ENCODE measurements at regions not wholly inside any gene's neighbourhood (a gene's known extent, or its start where the extent isn't known, plus 50 kb on each side); places are given as distances from the start of the nearest gene placed in this dataset.

DNA sequence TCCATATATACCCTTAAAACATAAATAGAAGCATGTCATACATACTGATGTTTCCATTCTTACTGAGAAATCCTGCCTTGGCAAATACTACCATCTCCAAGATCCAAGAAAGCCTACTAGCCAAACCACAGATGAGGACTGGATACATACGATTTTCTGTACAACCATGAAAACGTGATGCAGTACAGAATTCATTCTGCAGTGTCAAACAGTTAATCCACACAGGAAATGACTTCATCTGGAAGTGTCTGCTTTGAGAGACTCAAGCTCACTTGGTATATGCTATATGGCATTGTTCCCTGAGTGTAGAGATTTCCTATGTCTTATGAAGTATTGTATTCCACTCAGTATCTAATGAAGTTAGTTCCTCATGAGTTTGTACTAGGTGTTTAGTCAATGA lies 94.3 kb downstream of the CT47B1 start:
- no peaks in the 10 kb centered on the region for H3K9me3 ChIP-seq
- DNase-seq: no peak
- no peaks in the 10 kb centered on the region for H3K4me1 ChIP-seq
- intact Hi-C loops (cut with DNase I): no loop called here
- no peak overlapping the region for H3K4me3 ChIP-seq
- no peak overlapping the region for H3K27ac ChIP-seq
- TF ChIP-seq POLR2A (IDR thresholded peaks at IDR 0.05): no peak
- TF ChIP-seq POLR2AphosphoS5 (IDR thresholded peaks at IDR 0.05): no peak
- no peak for TF ChIP-seq EP300 (IDR thresholded peaks at IDR 0.05)
- no peaks in the 10 kb centered on the region for H3K36me3 ChIP-seq
- H3K27me3 ChIP-seq: no peaks in the 10 kb centered on the region
- WGBS, 2 donors: 43 to 67% methylated on average over 2 of the region's 2 CpGs

DNA sequence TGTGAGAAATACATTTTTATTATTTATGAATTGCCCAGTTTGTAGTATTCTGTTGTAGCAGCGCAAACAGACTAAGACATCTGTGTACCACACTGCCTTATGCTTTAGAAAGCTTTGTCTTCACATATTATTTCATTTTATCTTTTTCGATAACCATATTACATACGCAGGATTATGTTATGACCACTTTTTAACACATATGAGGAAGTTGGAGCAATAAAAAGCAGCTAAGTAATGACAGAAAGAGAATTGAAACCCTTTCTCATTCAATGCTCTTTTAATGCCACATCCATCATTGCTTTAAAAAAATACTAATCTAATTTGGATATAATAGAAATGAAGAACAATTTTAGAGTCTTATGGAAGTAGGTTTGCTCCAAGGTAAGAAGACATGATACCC lies 99.7 kb downstream of the CT47B1 start:
- no peak for TF ChIP-seq POLR2AphosphoS5 (IDR thresholded peaks at IDR 0.05)
- no peak for TF ChIP-seq POLR2A (IDR thresholded peaks at IDR 0.05)
- TF ChIP-seq, protein P1, sequence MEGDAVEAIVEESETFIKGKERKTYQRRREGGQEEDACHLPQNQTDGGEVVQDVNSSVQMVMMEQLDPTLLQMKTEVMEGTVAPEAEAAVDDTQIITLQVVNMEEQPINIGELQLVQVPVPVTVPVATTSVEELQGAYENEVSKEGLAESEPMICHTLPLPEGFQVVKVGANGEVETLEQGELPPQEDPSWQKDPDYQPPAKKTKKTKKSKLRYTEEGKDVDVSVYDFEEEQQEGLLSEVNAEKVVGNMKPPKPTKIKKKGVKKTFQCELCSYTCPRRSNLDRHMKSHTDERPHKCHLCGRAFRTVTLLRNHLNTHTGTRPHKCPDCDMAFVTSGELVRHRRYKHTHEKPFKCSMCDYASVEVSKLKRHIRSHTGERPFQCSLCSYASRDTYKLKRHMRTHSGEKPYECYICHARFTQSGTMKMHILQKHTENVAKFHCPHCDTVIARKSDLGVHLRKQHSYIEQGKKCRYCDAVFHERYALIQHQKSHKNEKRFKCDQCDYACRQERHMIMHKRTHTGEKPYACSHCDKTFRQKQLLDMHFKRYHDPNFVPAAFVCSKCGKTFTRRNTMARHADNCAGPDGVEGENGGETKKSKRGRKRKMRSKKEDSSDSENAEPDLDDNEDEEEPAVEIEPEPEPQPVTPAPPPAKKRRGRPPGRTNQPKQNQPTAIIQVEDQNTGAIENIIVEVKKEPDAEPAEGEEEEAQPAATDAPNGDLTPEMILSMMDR (IDR thresholded peaks at IDR 0.05): no peak
- TF ChIP-seq EP300 (IDR thresholded peaks at IDR 0.05): no peak
- intact Hi-C loops (cut with DNase I): loop anchor here (10.0 kb wide), 1 partner anchor 281 kb away; no protein-coding TSS in a partner anchor
- Histone ChIP-seq H3K36me3 (no peaks in the 10 kb centered on the region), H3K4me1 (no peaks in the 10 kb centered on the region), H3K9me3 (no peaks in the 10 kb centered on the region), H3K27me3 (no peaks in the 10 kb centered on the region), H3K27ac (no peak overlapping the region), H3K4me3 (no peak overlapping the region)
- 89 to 92% methylated on average over 3 of the region's 3 CpGs for WGBS, 2 donors
- DNase-seq: no peak

DNA sequence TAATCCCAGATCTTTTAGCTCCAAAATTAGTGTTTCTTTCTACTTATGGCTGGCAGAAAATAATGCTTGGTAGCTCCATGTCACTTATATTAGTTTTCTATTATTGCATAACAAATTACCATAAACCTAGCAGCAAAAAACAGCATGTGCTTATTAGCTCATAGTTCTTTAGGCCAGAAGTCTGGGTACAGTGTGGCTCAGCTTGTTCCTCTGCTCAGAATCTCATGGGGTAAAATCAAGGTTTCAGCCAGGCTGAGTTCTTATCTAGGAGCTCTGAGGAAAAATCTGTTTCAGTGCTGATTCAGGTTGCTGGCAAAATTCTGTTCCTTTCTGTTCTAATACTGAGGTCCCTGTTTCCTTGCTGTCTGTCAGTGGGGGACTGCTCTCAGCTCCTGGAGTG lies 101.1 kb downstream of the CT47B1 start:
- DNase-seq: no peak
- no peaks in the 10 kb centered on the region for H3K36me3 ChIP-seq
- no peak for TF ChIP-seq POLR2A (IDR thresholded peaks at IDR 0.05)
- no peak overlapping the region for H3K27ac ChIP-seq
- no peaks in the 10 kb centered on the region for H3K9me3 ChIP-seq
- no peak overlapping the region for H3K4me3 ChIP-seq
- H3K27me3 ChIP-seq: no peaks in the 10 kb centered on the region
- no peaks in the 10 kb centered on the region for H3K4me1 ChIP-seq
- intact Hi-C loops (cut with DNase I): loop anchor here (10.0 kb wide), 1 partner anchor 280 kb away; no protein-coding TSS in a partner anchor

DNA sequence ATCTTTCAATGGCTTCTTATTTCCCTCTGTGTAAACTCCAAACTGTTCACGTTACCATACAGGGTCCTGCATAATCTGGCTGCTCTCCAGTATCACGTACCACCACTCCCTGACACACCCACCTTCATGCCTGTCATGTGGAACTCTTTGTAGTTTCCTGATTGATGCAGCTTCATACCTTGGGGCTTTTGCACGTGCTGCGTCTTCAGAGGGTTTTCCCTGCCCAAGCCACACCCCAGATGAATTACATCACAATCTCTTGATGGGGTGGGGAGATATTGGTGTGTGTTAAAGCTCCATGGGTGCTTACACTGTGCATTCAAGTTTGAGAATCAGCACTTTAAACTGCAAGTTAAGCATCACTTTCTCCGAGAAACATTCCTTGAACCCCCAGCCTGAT lies 101.9 kb downstream of the CT47B1 start:
- no peaks in the 10 kb centered on the region for H3K9me3 ChIP-seq
- no peaks in the 10 kb centered on the region for H3K4me1 ChIP-seq
- H3K4me3 ChIP-seq: no peak overlapping the region
- 23 to 52% methylated on average over 5 of the region's 5 CpGs for whole genome bisulfite sequencing, 2 donors
- no peak for DNase-seq
- H3K27me3 ChIP-seq: no peaks in the 10 kb centered on the region
- no peak overlapping the region for H3K27ac ChIP-seq
- TF ChIP-seq POLR2A (IDR thresholded peaks at IDR 0.05) (no peak), EP300 (IDR thresholded peaks at IDR 0.05) (no peak), POLR2AphosphoS5 (IDR thresholded peaks at IDR 0.05) (no peak)
- TF ChIP-seq, protein P1 (IDR thresholded peaks at IDR 0.05): no peak
- H3K36me3 ChIP-seq: no peaks in the 10 kb centered on the region
- intact Hi-C loops (cut with DNase I): loop anchor here (10.0 kb wide), 1 partner anchor 279 kb away; no protein-coding TSS in a partner anchor

DNA sequence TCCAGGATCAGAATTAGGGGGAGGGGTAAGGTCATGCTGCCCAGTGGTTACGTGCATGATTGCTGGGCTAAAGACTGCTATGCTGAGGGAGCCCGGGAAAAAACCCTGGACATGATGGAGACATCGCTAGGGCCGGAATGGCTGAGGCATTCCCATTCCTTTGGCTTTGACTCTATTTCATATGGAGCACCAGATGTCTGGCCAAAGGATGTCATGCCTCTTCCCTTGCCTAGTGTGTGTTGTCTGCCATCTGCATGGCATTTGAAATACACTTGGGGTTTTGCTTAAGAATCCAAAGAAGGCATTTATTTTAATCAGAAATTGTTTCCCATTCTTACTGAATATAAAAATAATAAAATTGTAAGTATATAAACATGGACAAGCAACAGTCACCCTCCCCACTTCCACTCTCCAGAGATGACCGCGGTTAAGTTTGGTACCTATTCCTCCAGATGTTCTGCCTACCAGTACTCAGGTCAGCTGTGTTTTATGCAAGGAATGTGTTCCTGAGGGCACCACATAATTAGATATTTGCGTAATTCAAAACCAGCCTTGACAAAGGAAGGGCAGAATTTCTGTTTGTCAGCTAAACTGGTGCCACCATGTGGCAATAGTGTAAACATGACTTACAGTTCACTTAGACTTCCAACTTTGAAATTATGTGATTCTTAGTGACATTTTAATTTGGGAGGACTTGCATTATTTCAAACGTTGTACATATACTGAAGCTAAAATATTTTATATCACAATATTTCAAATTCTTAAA lies 105.9 kb downstream of the CT47B1 start:
- no peak overlapping the region for H3K4me3 ChIP-seq
- WGBS, 2 donors: 61 to 62% methylated on average over 8 of the region's 8 CpGs
- no peaks in the 10 kb centered on the region for H3K4me1 ChIP-seq
- H3K36me3 ChIP-seq: no peaks in the 10 kb centered on the region
- intact Hi-C loops (cut with DNase I): loop anchor here (10.0 kb wide), 1 partner anchor 275 kb away; no protein-coding TSS in a partner anchor
- H3K27ac ChIP-seq: no peak overlapping the region
- H3K27me3 ChIP-seq: no peaks in the 10 kb centered on the region
- TF ChIP-seq EP300 (IDR thresholded peaks at IDR 0.05) (no peak), POLR2A (IDR thresholded peaks at IDR 0.05) (no peak), POLR2AphosphoS5 (IDR thresholded peaks at IDR 0.05) (no peak)
- TF ChIP-seq, protein P1 (IDR thresholded peaks at IDR 0.05): no peak
- H3K9me3 ChIP-seq: no peaks in the 10 kb centered on the region
- no peak for DNase-seq

Measured in sigmoid colon (tissue), 6 donors.